Endothelial cell of umbilical vein (primary cell): ENCODE measurements at regions not wholly inside any gene's neighbourhood (a gene's known extent, or its start where the extent isn't known, plus 50 kb on each side); places are given as distances from the start of the nearest gene placed in this dataset.

ENCODE experiments used
- CTCF ChIP-seq, 2 donors: IDR thresholded peaks; 1 replicate in 1 of 2; 2 replicates in 1 of 2; pipeline ENCODE4 v1.5.1; 2011; ENCODE audit warnings: low read length in 2 of 2, mild to moderate bottlenecking in 2 of 2, moderate library complexity in 2 of 2, control low read depth in 1 of 2, inconsistent platforms in 1 of 2, low read depth in 1 of 2; ENCODE audit not compliant: insufficient read depth in 1 of 2; ENCODE audit errors: extremely low read depth in 1 of 2
- EZH2 ChIP-seq: IDR thresholded peaks from 2 replicates; pipeline ENCODE4 v1.6.1; 2012; ENCODE audit warnings: borderline replicate concordance, low read depth, mild to moderate bottlenecking, moderate library complexity, low read length, inconsistent platforms; ENCODE audit not compliant: severe bottlenecking
- FOS ChIP-seq: IDR thresholded peaks from 2 replicates; pipeline ENCODE4 v1.6.1; 2011; ENCODE audit warnings: mild to moderate bottlenecking, low read length, moderate library complexity, borderline replicate concordance; ENCODE audit not compliant: insufficient read depth
- GATA2 ChIP-seq: IDR thresholded peaks from 2 replicates; pipeline ENCODE4 v1.7.0; 2011; ENCODE audit warnings: low read depth, mild to moderate bottlenecking, moderate library complexity, mixed read lengths, low read length; ENCODE audit not compliant: insufficient read length, insufficient read depth
- JUN ChIP-seq: IDR thresholded peaks from 2 replicates; pipeline ENCODE4 v1.6.1; 2011; ENCODE audit warnings: borderline replicate concordance, low read depth; ENCODE audit not compliant: insufficient read length, insufficient read depth
- MYC ChIP-seq: IDR thresholded peaks from one replicate; pipeline ENCODE4 v1.6.1; 2011; ENCODE audit warnings: mild to moderate bottlenecking, low read depth, low read length
- POLR2A ChIP-seq: IDR thresholded peaks from 2 replicates; pipeline ENCODE4 v1.6.1; 2012; ENCODE audit warnings: low read depth, mild to moderate bottlenecking, control low read depth, low read length
- POLR2AphosphoS5 ChIP-seq: IDR thresholded peaks from 2 replicates; pipeline ENCODE4 v1.6.1; 2012; ENCODE audit warnings: low read depth, mild to moderate bottlenecking, control low read depth, low read length, moderate library complexity; ENCODE audit not compliant: insufficient read depth
- TF ChIP-seq, protein P1 (sequence below): IDR thresholded peaks from 2 replicates; pipeline ENCODE4 v1.6.1; 2011; ENCODE audit not compliant: insufficient read depth, insufficient read length

DNA sequence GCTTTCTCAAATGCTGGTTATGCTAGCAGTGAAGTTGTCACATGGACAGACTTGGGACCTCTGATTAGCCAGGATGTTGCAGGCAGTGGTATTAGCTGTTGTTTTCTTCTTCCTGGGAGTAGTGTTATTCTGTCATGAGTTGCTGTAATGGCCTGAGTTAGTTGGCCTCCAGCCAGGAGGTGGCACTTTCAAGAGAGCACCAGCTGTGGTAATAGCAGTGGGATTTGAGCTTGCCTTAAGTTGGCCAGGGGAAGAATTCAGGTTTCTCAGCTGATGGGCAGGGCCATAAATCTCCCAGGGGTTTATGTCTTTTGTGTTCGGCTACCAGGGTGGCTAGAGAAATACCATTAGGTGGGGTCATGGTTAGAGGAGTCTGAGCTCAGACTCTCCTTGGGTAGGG lies 132.6 kb downstream of the GLUD2 start:
- no peak for TF ChIP-seq POLR2A
- TF ChIP-seq CTCF (IDR thresholded peaks at IDR 0.05; ENCODE audit: extremely low read depth in 1 of 2, insufficient read depth in 1 of 2, low read depth in 1 of 2, low read length in 2 of 2) = no peak
- no peak for TF ChIP-seq EZH2
- no peak for TF ChIP-seq POLR2AphosphoS5
- no peak for TF ChIP-seq FOS
- TF ChIP-seq MYC = no peak
- TF ChIP-seq, protein P1, sequence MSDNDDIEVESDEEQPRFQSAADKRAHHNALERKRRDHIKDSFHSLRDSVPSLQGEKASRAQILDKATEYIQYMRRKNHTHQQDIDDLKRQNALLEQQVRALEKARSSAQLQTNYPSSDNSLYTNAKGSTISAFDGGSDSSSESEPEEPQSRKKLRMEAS = no peak
- no peak for TF ChIP-seq JUN
- no peak for TF ChIP-seq GATA2
